HG03558 (cell line): ENCODE measurements at regions not wholly inside any gene's neighbourhood (a gene's known extent, or its start where the extent isn't known, plus 50 kb on each side); places are given as distances from the start of the nearest gene placed in this dataset.

Experiments used
- ATAC-seq: cut with Tn5 transposase; IDR thresholded peaks from one replicate; pipeline ENCODE4 v1.9.1; 2021; ENCODE audit warnings: moderate number of reproducible peaks; ENCODE audit not compliant: unreplicated experiment; ENCODE audit errors: extremely low read depth

DNA sequence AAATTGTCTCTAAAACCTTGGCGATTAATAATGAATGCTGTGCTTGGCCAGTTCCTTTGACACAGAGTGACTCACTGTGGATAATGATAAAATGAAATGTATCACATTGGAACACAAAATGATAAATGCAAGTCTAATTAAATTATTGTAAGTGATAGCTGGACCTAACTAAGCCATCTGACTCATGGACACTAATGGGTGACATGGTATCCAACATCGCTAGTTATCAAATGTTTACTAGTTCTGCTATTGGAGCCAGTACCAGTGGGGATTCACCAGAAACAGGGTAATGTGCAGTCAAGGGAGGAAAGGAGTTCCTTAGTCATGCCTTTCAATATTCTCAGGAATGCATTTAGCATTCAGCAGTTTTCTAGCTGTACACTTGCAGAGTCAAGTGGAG is 736.3 kb upstream of the ACVR2A start:
- no peak for ATAC-seq

DNA sequence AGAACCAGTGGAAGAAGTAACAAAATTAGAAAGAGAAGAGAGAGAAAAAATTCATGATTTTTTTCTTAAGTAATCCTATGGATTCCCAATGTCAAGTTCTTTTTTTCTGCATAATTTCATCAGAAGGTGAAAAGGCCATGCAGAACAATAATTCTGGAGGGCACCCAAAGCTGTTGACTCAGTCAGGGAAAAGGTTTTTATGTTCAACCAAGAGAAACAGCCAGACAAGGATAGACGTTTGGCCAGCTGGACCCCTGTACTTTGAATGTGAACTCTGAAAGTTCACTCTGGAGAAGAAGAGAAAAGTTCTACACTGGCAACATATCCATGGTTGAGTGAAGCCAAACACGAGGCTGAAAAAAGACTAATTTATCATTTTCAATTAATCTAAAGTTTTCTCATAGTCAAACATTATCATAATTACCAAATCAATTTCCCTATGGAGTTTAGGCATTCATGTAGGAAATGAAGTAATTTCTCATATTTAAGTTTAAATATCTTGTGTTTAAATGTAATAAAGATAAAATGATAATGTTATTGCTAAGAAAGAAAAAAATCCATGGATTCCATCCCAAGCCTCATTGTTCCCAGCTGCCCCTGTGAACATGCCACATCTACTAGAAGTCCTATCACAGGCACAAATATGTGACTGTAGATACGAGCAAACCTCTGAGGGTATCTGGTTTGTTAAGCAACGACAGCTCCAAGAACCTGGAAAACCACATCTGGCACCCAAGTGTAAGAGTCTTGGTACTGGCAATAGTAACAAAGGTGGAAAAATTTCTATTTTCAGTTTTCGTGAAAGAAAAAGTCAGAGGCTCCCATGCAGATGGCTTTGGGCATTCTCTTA is 742.7 kb upstream of the ACVR2A start:
- no peak for ATAC-seq

DNA sequence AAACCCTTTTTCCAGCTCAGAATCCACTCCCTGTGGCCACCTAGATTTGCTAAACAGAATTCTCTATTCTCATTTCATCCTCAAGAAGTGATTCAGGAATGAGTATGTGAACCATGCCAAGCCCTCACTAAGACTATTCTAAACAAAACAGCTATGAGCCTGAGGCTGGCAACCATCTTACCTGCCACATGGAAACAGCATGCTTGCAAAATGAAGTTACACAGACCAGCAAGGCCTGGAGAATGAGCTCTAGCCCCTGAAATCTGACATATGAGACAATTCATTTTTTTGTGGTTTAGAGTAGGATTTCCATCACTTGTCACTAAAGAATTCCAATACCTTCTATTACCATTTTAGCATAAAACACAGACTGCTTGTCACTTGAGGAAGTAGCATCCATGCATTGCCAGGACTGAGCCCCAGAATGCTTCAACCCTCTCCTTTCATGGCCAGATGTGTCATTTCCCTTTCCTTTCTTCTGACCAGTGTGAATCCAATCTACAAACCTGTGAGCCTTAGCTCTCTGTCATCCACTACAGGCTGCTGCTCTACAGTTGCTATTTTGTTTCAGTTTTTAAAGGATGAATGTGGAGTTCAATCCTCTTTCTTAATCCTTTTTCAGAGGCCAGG is 744.3 kb upstream of the ACVR2A start:
- no peak for ATAC-seq

DNA sequence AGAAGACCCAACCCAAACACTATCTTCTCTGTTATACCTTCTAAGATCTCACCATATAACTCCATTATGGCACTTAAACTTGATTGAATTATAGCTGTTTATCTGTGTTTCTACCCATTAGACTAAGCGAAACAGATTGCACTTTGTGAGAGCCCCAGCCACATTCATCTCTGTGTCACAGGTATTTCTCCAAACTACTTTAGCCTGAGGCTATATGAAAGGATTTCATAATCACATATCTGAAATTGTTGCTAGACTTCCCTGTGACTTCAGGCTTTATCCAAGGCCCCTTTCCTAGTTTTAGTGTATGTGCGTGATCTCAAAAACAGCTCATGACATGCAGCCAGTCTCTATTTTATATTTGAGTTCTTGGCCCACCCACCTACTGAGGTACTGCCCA is 745.0 kb upstream of the ACVR2A start:
- no peak for ATAC-seq

DNA sequence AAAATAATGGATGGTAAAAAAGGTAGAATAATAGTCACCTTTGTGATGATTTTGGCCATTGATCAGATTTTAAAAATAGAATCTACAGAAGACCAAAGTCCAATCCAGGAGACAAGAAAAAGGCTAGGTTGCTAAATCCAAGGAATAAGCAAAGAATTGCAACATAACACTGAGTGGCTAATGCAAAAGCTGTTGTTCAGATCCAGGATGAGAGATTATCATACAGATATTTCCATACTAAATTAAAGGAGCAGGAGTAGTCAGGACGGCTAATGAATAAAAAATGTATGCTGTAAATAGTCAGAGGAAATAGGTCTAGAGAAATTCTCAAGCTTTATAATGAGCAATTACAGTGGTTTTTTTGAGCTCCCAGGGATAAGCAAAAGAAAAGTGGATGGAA is 745.9 kb upstream of the ACVR2A start:
- ATAC-seq, result no peak

DNA sequence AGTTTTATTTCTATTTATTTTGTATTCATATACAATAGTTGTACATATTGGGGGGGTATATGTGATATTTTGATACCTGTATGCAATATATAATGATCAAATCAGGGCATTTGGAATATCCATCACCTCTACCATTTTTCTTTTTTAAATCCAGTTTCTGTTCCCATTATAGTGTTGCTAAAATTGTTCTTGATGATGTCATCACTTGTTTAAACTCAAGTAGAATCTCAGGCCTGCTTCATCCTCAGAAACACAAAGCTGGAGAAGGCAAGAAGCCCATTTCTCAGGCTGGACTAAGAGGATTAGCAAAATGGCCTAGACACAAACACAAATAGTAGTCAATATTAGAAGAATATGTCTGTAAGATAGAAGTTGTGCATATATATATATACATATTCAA is 747.1 kb upstream of the ACVR2A start:
- no peak for ATAC-seq

DNA sequence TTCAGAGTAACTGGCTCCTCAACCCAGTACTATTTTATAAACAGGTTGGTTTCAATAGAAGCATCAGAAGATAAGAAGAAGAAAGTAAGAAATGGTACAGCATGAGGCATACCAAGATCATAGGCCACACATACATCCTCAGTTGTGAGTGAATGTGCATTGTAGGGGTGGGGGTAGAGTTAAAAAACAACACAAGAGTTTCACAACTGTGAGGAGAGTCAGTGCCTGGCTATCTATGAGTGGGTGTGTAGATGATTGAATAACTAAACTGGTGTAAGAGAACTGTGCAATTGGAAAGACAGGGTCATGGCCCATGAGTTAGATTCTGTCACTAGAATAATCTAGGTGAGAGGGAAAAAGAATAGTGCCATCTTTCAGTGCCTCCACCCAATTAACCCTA is 748.2 kb upstream of the ACVR2A start:
- no peak for ATAC-seq

DNA sequence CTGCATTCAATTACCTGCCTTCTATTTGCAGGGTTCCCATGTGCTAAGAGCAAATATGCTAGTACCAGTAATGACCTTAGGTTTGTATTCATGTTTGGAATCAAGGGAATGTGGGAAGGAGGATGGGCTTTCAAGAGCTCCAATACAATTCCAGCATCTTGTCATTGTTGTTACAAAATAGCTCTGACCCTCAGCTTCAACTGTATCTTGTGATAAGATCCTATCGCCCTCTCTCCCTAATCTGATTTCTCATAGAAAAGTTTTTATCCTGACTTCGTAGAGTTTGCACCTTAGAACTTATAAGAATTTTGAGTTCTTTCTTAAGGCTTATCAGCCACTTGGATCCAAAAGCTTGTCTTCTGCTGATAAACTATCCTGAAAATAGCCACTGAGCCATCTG is 749.5 kb upstream of the ACVR2A start:
- ATAC-seq, result no peak

DNA sequence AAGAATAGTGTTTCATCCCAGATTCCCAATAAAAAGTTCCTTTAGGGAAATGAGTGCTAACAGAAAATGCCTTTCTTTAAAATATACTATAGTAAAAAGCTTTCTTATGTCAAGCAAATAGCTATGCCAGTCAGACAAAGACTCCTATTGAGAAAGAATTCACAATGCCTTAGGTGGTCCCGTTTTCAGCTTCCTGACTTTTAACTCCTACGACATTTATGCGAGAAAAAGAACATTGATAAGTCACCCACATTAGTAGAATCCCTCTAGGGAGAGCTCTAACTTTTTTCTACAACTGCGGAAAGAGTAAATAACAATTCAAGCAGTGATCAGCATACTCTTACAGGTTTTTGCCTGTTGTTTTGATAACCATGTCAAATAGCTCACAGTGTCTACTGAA is 750.8 kb upstream of the ACVR2A start:
- ATAC-seq, result no peak

DNA sequence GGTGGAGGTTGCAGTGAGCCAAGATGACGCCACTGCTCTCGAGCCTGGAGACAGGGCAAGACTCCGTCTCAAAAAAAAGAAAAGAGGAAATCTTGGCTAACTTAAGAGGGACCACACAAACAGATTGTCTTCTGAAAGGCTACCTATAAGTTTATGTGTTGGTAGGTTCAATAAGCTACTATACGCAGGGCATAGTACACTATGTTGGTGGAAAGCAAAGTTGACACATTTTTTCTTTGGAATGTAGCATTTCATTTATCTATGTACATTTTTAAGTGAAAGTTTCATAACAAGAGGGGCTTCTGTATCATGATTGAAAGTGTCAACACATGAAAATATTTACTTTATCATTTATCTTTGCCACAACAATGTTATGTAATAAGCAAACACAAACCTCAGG is 752.6 kb upstream of the ACVR2A start:
- ATAC-seq, result no peak

DNA sequence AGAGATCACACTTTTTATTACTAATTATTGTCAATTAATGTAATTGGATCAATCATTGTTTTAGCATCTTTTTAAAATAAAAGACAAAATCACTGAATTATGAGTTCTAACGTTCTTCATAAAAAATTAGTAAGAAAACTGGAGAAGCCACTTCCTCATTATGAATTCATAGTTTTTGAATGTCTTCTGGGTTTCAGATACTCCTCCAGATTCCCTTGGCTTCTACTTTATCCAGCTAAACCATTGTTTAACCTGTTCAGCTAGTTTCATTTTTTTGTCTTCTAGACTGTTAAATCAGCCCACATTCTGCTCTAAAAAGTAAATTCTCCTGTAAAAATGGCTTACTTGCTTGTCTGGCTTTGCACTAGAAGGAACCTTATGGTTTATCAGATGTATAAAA is 753.4 kb upstream of the ACVR2A start:
- ATAC-seq, result no peak

DNA sequence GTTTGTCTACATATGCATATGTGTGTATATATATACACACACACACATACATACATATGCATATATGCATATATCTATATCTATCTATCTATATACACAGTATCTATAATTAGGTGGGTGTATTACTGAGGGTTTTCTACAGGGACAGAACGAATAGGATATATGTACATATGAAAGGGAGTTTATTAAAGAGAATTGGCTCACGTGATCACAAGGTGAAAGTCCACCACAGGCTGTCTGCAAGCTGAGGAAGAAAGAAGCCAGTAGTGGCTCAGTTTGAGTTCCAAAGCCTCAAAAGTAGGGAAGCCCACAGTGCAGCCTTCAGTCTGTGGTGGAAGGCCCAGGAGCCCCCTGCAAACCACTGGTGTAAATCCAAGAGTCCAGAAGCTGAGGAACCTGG is 756.0 kb upstream of the ACVR2A start:
- no peak for ATAC-seq

DNA sequence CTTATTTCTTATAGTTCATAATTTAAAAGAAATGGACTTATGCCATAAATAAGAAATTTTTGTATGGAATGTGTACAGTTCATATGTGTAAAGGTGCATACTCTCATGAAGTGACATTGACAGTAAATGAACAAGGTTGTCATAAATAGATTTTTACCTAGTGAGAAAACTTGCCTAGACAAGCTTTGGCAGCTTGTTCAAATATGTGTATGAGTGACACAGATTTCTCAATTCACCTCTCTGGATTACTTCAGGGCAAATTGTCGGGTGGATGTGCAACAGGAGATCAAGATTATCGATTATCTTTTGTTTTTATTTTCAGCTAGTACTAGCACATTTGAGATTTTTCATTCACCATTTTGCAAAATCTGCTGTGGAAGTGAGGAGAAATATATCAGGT is 758.1 kb upstream of the ACVR2A start:
- no peak for ATAC-seq

DNA sequence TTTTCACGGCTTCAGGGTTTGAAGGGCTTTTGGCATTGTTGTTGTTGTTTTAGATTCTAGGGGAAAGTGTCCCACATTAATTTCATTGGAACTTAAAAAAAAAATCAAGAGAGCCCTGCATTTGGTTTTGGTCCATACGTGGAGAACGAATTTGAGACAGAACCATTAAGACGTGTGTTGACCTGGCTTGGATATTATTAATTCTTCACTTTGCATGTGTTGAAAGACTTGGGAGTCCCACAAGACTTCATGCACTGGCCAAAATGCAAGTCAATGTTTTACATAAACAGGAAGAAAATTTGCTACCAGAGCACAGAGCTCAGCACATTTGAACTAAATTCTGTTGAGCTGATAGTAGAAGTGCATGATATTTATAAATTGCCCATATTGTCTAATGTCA is 761.2 kb upstream of the ACVR2A start:
- ATAC-seq, result no peak

DNA sequence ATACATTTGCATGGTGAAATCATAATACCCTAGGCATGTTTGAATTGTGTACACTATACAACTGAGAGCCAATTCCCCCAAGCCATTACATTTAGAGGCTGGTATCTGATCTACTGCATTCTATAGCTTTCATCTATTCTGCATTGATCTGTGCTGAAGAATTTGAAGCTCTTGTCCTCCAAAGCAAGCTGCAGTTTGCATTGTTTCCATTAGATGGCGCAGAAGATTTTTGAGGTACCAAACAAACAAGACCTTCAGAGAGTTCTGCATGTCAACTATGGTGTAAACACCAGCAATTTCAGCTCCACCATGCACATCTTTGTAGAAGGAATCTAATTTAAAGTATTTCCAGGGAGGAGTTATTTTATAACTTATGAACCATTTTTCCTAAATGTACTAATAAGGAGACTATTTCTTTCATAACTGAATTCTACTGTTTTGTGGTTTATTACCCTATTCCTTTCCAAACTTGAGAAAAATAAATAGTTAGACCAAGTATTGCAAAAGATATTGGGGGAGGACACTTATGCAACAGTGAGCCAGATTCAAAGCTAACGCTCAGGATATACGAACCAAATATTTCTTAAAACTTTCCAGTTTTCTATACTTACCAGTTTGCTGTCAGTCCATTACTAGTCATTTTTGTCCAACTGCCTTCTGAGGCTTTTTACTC is 761.8 kb upstream of the ACVR2A start:
- no peak for ATAC-seq

DNA sequence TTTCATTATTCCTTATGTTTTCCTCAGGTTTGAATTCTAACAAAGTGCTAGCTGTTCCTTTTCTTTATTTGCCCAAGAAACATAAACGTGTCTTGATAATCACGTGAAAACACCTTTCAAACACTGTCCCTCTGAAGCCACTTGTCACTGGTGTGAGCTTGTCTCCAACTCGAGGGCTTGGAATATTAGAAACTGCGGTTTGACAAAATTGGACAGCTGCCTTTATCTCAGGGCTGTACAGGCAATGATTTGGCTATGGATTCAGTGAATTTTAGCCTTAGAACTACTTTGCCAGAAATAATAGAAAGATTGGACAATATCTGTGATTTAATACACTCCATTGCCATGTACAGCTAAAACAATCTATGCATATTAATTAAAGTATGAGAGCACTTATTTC is 763.0 kb upstream of the ACVR2A start:
- ATAC-seq, result no peak

DNA sequence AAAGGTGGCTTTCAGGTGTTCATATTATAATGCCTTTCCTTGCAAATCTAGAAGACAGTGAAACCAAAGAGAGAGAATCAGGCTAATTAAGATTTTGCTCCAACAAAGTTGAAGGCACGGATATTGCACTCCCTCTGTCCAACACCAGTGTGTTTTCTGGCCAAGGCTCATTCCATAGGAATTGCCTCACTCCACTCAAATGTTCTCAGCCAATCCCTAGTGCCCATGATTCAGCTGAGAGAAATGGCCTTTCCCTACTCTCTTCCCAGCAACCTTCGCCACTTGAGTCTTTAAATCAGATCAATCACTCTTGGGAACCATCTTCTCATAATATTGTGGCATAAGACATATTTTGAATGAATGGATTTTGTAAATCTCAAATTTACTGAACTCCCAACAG is 768.2 kb upstream of the ACVR2A start:
- no peak for ATAC-seq

DNA sequence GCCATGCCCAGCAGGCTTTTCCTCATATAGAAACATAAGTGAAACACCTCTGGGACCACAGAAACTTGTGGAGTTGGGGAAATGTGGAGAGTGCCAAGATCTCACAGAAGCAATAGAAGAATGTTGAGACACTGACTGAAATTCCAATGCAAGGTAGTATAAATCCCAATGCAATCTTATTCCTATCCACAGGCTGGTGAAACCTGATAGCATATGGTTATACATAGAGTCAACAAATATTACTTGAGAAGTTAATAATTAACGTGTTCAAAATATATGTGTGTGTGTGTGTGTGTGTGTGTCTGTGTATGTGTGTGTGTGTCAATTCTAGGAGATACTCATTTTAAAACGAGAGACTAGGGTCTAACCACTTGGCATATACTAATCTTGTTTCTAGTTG is 776.8 kb upstream of the ACVR2A start:
- ATAC-seq, result no peak

DNA sequence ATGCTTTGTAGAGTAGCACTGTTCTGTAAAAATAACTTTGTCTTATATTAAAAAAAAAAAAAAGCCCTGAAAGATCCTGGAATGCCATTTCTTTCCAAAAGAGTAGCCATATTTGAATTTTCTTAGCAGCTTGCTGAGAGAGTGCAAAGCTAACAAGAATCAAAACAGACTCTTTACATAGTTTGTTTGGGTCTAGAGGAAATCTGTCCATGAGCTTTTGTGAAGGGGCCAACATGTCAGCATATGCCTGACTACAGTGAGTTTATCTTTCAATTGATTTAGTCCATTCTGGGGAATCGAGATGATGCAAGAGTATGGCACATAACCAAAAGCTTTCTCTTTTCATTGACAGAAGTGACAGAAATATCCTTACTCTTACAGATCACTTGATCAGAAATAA is 777.7 kb upstream of the ACVR2A start:
- no peak for ATAC-seq

DNA sequence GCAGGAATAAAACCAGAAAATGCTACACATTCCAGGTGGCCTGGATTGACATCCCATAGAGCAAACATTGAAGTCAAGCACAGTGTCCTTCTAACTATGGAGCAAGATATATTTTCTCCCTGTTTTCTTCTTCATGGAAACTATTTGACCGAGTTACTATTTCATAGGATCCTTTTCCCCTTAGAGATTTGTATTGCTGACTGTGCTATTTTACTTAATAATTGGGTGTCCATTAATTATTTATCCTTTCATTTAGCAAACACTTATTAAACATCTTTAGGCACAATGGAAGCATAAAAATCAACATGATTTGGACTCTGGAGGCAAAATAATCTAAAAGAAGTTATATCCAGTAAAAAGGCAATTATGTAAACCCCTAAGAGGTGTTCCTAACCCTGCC is 782.8 kb upstream of the ACVR2A start:
- ATAC-seq, result no peak

DNA sequence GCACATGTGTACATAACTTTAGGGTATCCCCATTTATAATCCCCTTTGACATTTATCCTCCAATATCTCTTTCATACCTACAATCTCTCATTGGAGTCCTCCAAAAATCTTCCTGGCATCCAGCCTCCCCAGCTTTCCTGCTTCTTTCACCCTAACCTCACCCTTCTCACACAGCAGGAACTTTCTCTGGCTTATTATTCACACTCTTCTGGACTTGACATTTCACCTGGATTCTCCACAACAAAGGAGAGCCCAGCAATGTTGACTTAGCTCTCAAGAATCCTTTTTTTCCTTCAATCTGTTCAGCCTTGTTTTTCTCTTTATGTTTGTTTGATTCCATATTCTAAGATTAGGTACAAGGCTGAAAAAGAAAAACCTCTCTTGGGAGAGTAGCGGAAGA is 783.6 kb upstream of the ACVR2A start:
- no peak for ATAC-seq
